Ectodermal cell (in vitro differentiated cells): ENCODE measurements at regions not wholly inside any gene's neighbourhood (a gene's known extent, or its start where the extent isn't known, plus 50 kb on each side); places are given as distances from the start of the nearest gene placed in this dataset.
"Not testable (repeated sequence)": the region's sequence is repeated elsewhere in the genome, so short reads cannot be mapped to it uniquely, and the experiment has no call there.

Experiments
- H3K27ac ChIP-seq: 2 replicates; pipeline ENCODE4 v1.7.0; 2013; ENCODE audit warnings: mild to moderate bottlenecking, low read depth, low read length; ENCODE audit not compliant: insufficient read depth, poor library complexity, severe bottlenecking
- H3K27me3 ChIP-seq: 2 replicates; pipeline ENCODE4 v1.7.0; 2013; ENCODE audit warnings: mild to moderate bottlenecking, low read length; ENCODE audit not compliant: insufficient read depth, control insufficient read depth, poor library complexity, severe bottlenecking
- H3K36me3 ChIP-seq: one replicate; pipeline ENCODE4 v1.7.0; 2013; ENCODE audit warnings: low read length; ENCODE audit not compliant: control insufficient read depth, insufficient read depth
- H3K4me1 ChIP-seq: one replicate; pipeline ENCODE4 v1.7.0; 2013; ENCODE audit warnings: low read length; ENCODE audit not compliant: control insufficient read depth, insufficient read depth
- H3K4me3 ChIP-seq: 2 replicates; pipeline ENCODE4 v1.7.0; 2013; ENCODE audit warnings: low read depth, low read length, control low read depth; ENCODE audit not compliant: insufficient read depth
- H3K9me3 ChIP-seq: 2 replicates; pipeline ENCODE4 v1.7.0; 2013; ENCODE audit warnings: mild to moderate bottlenecking, low read length, moderate library complexity; ENCODE audit not compliant: control insufficient read depth
- WGBS, 2 experiments: methylation state at CpG; one replicate each; pipeline ENCODE4 v1.1.7; 2013; ENCODE audit warnings: missing lambda C conversion rate in 2 of 2; 5-methylcytosine and 5-hydroxymethylcytosine counted together

DNA sequence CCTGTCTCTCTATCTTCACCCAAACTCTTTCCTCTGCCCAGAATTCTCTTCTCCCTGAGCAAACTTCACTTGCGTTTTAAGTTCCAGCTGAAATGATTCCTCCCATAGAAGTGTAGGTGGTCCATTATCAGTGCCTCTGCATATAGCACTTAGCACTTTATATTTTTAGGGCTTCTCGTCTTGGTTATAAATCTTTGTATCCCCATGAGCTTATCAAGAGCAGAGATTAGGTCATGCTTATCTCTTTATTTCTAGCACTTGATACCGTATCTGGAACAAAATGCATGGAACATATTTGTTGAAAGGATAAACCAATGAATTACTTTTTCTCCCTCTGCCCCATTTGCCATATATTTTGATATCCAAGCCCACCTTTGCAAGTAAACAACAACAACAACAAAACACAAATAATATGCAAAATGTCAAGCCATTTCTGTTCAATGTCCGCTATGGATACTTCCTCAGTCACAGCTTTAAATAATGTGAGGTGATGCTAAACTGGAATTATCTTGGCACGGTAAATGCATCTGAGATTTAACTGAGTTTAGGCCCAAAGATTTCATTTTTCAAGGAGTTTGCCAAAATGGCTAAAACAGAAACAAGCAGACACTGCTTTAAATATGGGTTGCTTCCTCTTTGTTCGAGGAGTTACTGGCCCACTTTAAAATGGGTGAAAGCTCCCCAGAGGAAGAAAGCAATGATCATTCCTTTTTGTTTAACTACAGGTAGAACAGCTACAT, 106.2 kb upstream of the STMND1 start:
- Histone ChIP-seq H3K9me3 (no peaks in the 10 kb centered on the region), H3K27ac (no peak overlapping the region), H3K27me3 (no peaks in the 10 kb centered on the region), H3K4me3 (no peak overlapping the region), H3K36me3 (no peaks in the 10 kb centered on the region), H3K4me1 (no peaks in the 10 kb centered on the region)
- 95 to 97% methylated on average over 6 of the region's 6 CpGs for WGBS, 2 experiments

DNA sequence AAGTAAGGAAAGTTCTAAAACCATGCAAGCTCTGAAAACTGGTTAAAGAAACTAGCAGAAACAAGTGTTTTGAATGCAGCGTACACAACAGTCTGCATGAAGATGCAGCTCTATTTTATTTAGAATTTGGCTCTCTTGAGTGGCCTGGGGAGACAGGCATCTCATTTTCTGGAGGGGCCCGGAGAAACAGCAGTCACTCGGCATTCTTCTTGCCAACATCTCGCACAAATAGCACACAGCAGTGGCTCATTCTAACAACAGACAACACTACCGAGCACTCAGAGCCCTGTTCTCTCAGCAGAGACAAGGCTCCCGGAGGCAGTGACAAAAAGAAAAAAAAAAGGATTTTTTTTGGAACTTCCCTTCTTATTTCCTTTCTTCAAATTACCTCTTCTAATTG, 108.5 kb upstream of the STMND1 start:
- H3K36me3 ChIP-seq = no peaks in the 10 kb centered on the region
- H3K4me3 ChIP-seq = no peak overlapping the region
- 35 to 38% methylated on average over 6 of the region's 6 CpGs for WGBS, 2 experiments
- H3K9me3 ChIP-seq = no peaks in the 10 kb centered on the region
- H3K4me1 ChIP-seq = no peaks in the 10 kb centered on the region
- no peaks in the 10 kb centered on the region for H3K27me3 ChIP-seq
- no peak overlapping the region for H3K27ac ChIP-seq

DNA sequence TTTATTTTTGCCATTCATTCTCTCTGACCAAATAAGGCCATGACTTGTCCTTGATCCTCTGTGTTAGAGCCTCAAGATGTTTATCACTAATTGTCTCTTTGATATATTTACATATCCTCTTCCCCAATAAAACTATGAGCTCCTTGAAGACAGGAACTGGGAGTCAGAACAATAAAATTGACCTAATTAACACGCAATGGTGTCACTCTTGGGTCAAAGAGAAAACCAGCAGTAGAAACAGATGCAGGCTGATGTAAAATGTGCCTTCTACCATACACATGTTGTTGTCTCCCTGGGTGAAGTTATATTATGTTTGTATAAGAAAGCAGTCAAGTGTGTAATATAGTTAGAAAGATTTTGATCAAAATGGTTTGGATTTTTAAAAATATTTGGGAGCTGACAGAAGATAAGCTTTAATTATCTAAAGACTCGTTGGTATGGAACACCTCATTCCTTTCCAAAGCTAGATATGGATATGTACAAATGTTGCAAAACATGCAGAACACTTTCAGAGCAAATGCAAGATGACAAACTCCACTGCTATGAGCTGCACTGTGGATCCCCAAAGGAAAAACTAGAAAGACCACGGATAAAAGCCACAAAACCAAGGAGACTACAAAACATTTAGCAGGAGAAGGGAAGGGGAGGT, 109.7 kb upstream of the STMND1 start:
- no peaks in the 10 kb centered on the region for H3K36me3 ChIP-seq
- no peaks in the 10 kb centered on the region for H3K4me1 ChIP-seq
- no peak overlapping the region for H3K4me3 ChIP-seq
- WGBS, 2 experiments = 90 to 93% methylated on average over 3 of the region's 3 CpGs
- H3K27ac ChIP-seq = no peak overlapping the region
- no peaks in the 10 kb centered on the region for H3K27me3 ChIP-seq
- no peaks in the 10 kb centered on the region for H3K9me3 ChIP-seq

DNA sequence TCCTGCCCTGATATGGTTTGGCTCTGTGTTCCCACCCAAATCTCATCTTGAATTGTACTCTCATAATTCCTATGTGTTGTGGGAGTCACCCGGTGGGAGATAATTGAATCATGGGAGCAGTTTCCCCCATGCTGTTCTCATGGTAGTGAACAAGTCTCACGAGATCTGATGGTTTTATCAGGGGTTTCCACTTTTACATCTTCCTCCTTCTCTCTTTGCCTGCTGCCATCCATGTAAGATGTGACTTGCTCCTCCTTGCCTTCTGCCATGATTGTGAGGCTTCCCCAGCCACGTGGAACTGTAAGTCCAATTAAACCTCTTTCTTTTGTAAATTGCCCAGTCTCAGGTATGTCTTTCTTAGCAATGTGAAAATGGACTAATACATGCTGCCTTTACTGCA, 111.9 kb upstream of the STMND1 start:
- H3K27ac ChIP-seq, H3K27me3 ChIP-seq, H3K4me1 ChIP-seq, H3K4me3 ChIP-seq, H3K36me3 ChIP-seq, H3K9me3 ChIP-seq: not testable (repeated sequence)
- 87 to 96% methylated on average over 3 of the region's 3 CpGs for WGBS, 2 experiments

DNA sequence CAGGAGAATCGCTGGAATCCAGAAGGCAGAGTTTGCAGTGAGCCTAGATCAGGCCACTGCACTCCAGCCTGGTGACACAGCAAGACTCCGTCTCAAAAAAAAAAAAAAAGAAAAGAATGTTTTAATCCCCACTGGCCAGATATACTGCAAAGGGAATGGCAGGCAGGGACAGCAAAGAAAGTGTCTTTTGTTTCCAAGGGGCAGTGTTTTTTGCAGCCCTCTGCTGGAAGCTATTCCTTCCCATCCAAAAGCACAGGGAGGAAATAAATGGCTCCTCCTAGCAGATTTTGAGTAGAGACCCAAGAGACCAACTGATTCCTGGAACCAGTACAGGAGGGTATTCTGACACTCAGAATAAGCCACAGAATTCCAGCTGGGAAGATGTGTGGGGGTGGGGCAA, 112.5 kb upstream of the STMND1 start:
- WGBS, 2 experiments = 86 to 88% methylated on average over 2 of the region's 2 CpGs

DNA sequence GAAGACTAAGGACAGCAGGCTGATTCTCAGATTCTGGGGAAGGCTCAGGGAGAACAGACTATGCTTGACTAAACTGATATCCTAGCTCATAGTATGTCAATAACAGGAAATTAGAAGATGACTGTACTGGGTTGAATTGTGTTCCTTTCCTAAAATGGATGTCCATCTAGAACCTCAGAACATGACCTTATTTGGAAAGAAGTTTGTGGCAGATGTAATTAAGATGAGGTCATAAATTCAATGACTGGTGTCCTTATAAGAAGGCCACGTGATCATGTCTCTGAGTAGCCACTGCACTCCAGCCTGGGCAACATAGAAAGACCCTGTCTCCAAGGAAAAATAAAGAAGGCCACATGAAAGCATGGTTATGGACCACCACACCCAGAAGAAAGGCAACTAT, 113.9 kb upstream of the STMND1 start:
- no peaks in the 10 kb centered on the region for H3K27me3 ChIP-seq
- 88 to 97% methylated on average over 1 of the region's 1 CpG for WGBS, 2 experiments
- no peak overlapping the region for H3K4me3 ChIP-seq
- no peak overlapping the region for H3K27ac ChIP-seq
- no peaks in the 10 kb centered on the region for H3K36me3 ChIP-seq
- H3K4me1 ChIP-seq = no peaks in the 10 kb centered on the region
- H3K9me3 ChIP-seq = no peaks in the 10 kb centered on the region

More for the DNA sequence above, 112.5 kb upstream of the STMND1 start:
- no peaks in the 10 kb centered on the region for H3K4me1 ChIP-seq
- no peaks in the 10 kb centered on the region for H3K36me3 ChIP-seq
- no peak overlapping the region for H3K4me3 ChIP-seq
- no peaks in the 10 kb centered on the region for H3K9me3 ChIP-seq
- H3K27ac ChIP-seq = no peak overlapping the region
- H3K27me3 ChIP-seq = no peaks in the 10 kb centered on the region

DNA sequence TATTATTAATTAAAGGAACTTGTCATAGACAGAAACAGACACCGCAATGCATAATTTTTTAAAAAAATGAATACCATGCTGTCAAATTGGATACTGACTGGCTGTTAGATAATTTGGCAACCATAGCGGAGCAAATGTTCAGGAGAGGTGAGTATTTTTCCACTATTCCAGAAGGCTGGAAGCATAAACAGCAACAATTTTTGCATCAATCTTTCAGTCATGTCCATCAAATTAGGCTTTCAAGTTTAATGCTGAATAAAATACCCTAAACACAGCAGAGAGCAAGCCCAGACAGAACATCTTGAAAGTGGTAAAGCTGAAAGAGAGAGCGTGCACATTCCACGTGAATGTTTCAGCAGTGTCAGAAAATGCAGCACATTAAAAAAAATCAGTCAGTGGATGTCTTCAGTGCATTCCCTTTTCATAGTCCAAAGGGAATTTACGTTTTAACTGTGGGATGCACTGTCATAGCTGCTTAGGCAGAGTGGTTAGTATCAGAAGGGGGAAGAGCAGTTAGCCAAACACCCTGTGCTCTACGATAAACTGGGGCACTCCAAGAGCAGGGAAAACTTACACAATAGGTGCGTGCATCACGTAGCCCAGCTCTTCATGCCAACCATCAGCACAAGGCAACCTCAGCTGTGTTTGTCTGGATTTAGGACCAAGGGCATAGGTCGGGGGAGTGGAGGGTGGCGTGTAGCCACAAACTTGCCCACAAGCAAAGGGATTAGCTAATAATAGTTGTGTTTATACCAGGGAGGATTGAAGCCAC, 116.2 kb upstream of the STMND1 start:
- Histone ChIP-seq H3K9me3 (no peaks in the 10 kb centered on the region), H3K4me3 (no peak overlapping the region), H3K27me3 (no peaks in the 10 kb centered on the region), H3K27ac (no peak overlapping the region), H3K36me3 (no peaks in the 10 kb centered on the region), H3K4me1 (no peaks in the 10 kb centered on the region)
- whole genome bisulfite sequencing, 2 experiments = 94 to 95% methylated on average over 9 to 10 of the region's 10 CpGs

DNA sequence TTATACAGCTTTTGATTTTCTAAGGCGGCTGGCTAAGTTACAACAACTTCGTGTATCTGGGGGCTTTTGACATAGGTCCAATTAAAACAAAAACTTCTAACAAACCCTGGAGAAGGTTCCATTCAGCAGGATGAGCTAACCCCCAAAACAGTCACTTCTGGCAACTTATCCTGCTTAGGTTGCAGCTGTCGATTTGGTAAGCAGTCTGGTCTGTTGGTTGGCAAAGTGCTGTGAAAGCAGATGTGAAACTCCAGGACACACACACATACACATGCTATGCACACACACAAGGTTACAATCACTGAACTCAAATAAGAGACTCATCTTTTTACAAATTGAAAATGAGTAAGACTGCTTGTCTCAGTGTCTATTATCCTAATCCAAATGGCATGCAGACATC, 119.0 kb upstream of the STMND1 start:
- WGBS, 2 experiments = 88 to 98% methylated on average over 3 of the region's 3 CpGs
- Histone ChIP-seq H3K36me3 (no peaks in the 10 kb centered on the region), H3K27me3 (no peaks in the 10 kb centered on the region), H3K4me1 (no peaks in the 10 kb centered on the region), H3K27ac (no peak overlapping the region), H3K4me3 (no peak overlapping the region), H3K9me3 (no peaks in the 10 kb centered on the region)

DNA sequence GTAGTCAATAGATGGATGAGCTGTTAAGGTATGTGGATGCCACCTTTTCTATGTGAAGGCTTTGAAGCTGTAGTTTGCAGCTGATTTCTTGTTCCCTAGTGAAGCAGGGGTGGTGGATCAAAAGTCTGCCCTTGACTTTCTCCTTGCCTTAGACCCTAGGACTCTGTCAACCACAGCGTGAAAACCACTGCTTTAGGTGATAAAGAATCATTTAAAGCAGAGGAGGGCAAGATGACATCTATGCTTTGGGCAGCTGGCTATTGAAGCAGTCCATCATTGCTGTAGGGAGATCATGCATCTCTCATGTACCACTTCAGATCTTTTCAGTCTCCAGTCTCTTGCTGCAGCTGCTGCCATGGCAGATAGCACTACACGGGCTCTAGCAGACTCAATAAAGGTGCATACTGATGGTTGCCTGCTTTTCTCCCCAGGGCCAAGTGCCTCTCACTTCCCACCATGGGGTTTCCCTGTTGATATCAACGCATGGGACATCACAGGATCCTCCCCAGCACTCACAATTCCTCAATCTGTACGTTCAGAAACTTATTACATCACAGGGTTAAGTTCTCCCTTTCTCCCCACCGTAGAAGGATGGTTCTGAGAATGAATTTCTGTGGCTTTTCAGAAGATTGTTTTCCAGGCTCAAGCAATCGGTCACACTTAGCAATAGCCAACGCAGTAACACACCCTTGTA, 122.0 kb upstream of the STMND1 start:
- H3K4me3 ChIP-seq = no peak overlapping the region
- no peaks in the 10 kb centered on the region for H3K27me3 ChIP-seq
- no peak overlapping the region for H3K27ac ChIP-seq
- WGBS, 2 experiments = 92 to 93% methylated on average over 7 of the region's 7 CpGs
- no peaks in the 10 kb centered on the region for H3K4me1 ChIP-seq
- no peaks in the 10 kb centered on the region for H3K36me3 ChIP-seq
- H3K9me3 ChIP-seq = no peaks in the 10 kb centered on the region

DNA sequence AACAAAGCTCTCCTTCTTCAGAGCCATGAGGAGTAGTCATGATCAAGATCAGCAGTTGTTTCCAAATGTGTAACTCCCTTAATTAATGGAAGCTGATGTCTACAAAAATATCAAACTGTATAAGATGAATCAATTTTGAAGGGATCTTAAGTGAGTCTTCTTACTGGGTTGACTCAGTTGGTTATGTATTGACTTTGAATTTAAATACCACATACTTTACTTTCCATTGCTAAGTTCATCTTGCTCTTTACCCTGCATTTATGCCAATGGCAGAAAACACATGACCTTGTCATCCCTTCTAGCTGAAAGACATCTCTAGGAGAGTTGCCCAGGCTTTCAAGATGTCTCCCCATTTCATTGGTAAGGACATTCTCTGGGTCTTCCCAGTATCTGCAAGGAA, 123.2 kb upstream of the STMND1 start:
- H3K4me1 ChIP-seq = no peaks in the 10 kb centered on the region
- no peak overlapping the region for H3K27ac ChIP-seq
- H3K4me3 ChIP-seq = no peak overlapping the region
- no peaks in the 10 kb centered on the region for H3K9me3 ChIP-seq
- no peaks in the 10 kb centered on the region for H3K27me3 ChIP-seq
- H3K36me3 ChIP-seq = no peaks in the 10 kb centered on the region
